HG03095 (cell line): ENCODE measurements at regions not wholly inside any gene's neighbourhood (a gene's known extent, or its start where the extent isn't known, plus 50 kb on each side); places are given as distances from the start of the nearest gene placed in this dataset.
"Not testable (repeated sequence)": the region's sequence is repeated elsewhere in the genome, so short reads cannot be mapped to it uniquely, and the experiment has no call there.

Experiments used
- ATAC-seq: cut with Tn5 transposase; IDR thresholded peaks from one replicate; pipeline ENCODE4 v1.9.1; 2021; ENCODE audit warnings: moderate library complexity; ENCODE audit not compliant: unreplicated experiment

GRCh38 chr12:31822761-31823160 is 93.9 kb upstream of the AMN1 start:
- no peak for ATAC-seq

- ATAC-seq: no peak
Measured at GRCh38 chr12:31821484-31821883, 92.7 kb upstream of the AMN1 start.

- ATAC-seq: no peak
Measured at GRCh38 chr12:31820832-31821231, 92.0 kb upstream of the AMN1 start.

- ATAC-seq: no peak
Measured at GRCh38 chr12:31819427-31819826, 90.6 kb upstream of the AMN1 start.

- no peak for ATAC-seq
Measured at GRCh38 chr12:31818623-31819268, 89.9 kb upstream of the AMN1 start.

- ATAC-seq: no peak
Measured at GRCh38 chr12:31817120-31817519, 88.3 kb upstream of the AMN1 start.

GRCh38 chr12:31815096-31815495 is 86.3 kb upstream of the AMN1 start:
- no peak for ATAC-seq

- ATAC-seq: no peak
Measured at GRCh38 chr12:31813305-31813704, 84.5 kb upstream of the AMN1 start.

GRCh38 chr12:31807773-31808097 is 78.9 kb upstream of the AMN1 start:
- no peak for ATAC-seq

GRCh38 chr12:31807081-31807772 is 78.4 kb upstream of the AMN1 start:
- ATAC-seq: not testable (repeated sequence)

GRCh38 chr12:31805681-31806080 is 76.9 kb upstream of the AMN1 start:
- not testable (repeated sequence) for ATAC-seq

- not testable (repeated sequence) for ATAC-seq
Measured at GRCh38 chr12:31804707-31805106, 75.9 kb upstream of the AMN1 start.

GRCh38 chr12:31804185-31804504 is 75.3 kb upstream of the AMN1 start:
- no peak for ATAC-seq

- ATAC-seq: no peak
Measured at GRCh38 chr12:31803306-31804184, 74.7 kb upstream of the AMN1 start.

GRCh38 chr12:31801872-31802271 is 73.1 kb upstream of the AMN1 start:
- no peak for ATAC-seq

GRCh38 chr12:31797230-31797872 is 68.5 kb upstream of the AMN1 start:
- no peak for ATAC-seq

GRCh38 chr12:31796270-31796951 is 67.6 kb upstream of the AMN1 start:
- no peak for ATAC-seq

GRCh38 chr12:31794745-31795144 is 65.9 kb upstream of the AMN1 start:
- ATAC-seq: no peak

- ATAC-seq: not testable (repeated sequence)
Measured at GRCh38 chr12:31791265-31791664, 62.4 kb upstream of the AMN1 start.

- ATAC-seq: no peak
Measured at GRCh38 chr12:31790759-31791158, 61.9 kb upstream of the AMN1 start.

GRCh38 chr12:31785318-31785717 is 56.5 kb upstream of the AMN1 start:
- no peak for ATAC-seq
